ENCODE measurements at regions not wholly inside any gene's neighbourhood (a gene's known extent, or its start where the extent isn't known, plus 50 kb on each side); places are given as distances from the start of the nearest gene placed in this dataset.

DNA sequence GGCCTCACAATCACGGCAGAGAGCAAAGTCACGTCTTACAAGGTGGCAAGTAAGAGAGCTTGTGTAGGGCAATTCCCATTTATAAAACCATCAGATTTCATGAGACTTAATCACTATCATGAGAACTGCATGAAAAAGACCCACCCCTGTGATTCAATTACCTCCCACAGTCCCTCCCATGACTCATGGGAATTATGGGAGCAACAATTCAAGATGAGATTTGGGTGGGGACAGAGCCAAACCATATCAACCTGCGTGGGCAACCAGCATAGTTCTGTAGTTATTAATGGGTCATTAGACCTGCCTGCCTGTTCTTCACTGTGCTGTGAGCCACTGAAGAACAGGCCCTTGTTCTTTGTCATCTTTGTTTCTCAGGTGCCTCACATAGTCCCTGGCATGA lies 593.7 kb upstream of the BOD1L1 start:
- Histone ChIP-seq H3K4me1 (ENCODE audit: control insufficient read depth, insufficient read depth, low read length, poor library complexity, severe bottlenecking) (no peaks in the 10 kb centered on the region), H3K27ac (ENCODE audit: insufficient read depth, low read length, poor library complexity, severe bottlenecking) (no peak overlapping the region), H3K4me3 (ENCODE audit: insufficient read depth, low read depth, low read length, poor library complexity, severe bottlenecking) (no peak overlapping the region), H3K36me3 (ENCODE audit: control insufficient read depth, insufficient read depth, low read length) (no peaks in the 10 kb centered on the region), H3K27me3 (replicated peaks; ENCODE audit: control insufficient read depth, insufficient read depth, low read length, poor library complexity, severe bottlenecking) (no peaks in the 10 kb centered on the region), H3K9me3 (ENCODE audit: control insufficient read depth, low read length) (no peaks in the 10 kb centered on the region)
- no peak for DNase-seq

DNA sequence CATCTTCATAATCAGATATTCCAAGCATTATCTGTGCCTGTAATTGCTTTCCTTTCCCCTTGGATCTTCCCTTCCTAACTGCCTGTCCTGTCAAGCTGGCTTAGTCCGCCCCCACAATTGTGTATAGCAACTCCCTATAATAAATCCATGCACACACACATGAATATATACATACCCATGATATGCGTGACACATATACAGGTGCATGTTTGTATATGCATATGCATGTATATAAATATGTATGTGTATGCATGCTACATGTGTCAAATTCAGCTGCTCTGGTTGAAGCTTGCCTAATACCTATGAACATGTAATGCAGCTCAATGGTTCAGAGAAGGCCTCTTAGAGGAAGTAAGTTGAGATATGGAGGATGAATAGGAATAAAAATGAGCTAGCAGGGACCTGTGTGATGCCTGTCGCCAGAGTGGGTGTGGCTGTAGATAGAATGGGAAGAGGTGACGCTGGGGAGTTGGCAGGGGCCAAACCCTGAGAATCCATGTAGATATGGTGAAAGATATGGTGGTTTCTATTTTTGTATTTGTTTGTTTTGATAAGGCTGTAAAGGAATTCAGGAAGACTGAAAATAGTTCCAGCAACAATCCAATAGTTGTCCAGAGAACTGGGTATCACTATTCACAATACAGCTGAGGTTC lies 595.0 kb upstream of the BOD1L1 start:
- Histone ChIP-seq H3K4me1 (ENCODE audit: control insufficient read depth, insufficient read depth, low read length, poor library complexity, severe bottlenecking) (no peaks in the 10 kb centered on the region), H3K4me3 (ENCODE audit: insufficient read depth, low read depth, low read length, poor library complexity, severe bottlenecking) (no peak overlapping the region), H3K27ac (ENCODE audit: insufficient read depth, low read length, poor library complexity, severe bottlenecking) (no peak overlapping the region), H3K36me3 (ENCODE audit: control insufficient read depth, insufficient read depth, low read length) (no peaks in the 10 kb centered on the region), H3K27me3 (replicated peaks; ENCODE audit: control insufficient read depth, insufficient read depth, low read length, poor library complexity, severe bottlenecking) (no peaks in the 10 kb centered on the region), H3K9me3 (ENCODE audit: control insufficient read depth, low read length) (no peaks in the 10 kb centered on the region)
- no peak for DNase-seq

DNA sequence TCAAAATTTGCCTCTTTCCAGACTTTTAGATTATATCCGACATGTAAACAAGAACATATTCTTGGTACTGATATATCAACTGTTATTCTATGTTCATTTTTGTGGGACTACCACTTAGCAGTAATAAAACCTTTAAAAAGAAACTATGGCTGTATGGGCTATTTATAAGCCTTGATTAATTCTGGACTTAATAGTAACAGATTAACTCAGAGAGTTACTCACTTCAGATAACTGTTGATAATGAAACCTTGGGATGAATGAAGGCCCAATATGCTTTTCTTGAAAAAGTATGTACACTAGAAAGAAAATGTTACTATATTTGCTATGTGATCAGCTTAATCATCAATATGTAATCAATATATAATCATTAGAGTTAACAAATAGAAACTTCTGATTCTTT lies 595.9 kb upstream of the BOD1L1 start:
- no peak overlapping the region for H3K27ac ChIP-seq (ENCODE audit: insufficient read depth, low read length, poor library complexity, severe bottlenecking)
- no peaks in the 10 kb centered on the region for H3K36me3 ChIP-seq (ENCODE audit: control insufficient read depth, insufficient read depth, low read length)
- no peak for DNase-seq
- H3K4me3 ChIP-seq (ENCODE audit: insufficient read depth, low read depth, low read length, poor library complexity, severe bottlenecking) = no peak overlapping the region
- H3K4me1 ChIP-seq (ENCODE audit: control insufficient read depth, insufficient read depth, low read length, poor library complexity, severe bottlenecking) = no peaks in the 10 kb centered on the region
- no peaks in the 10 kb centered on the region for H3K9me3 ChIP-seq (ENCODE audit: control insufficient read depth, low read length)
- no peaks in the 10 kb centered on the region for H3K27me3 ChIP-seq (replicated peaks; ENCODE audit: control insufficient read depth, insufficient read depth, low read length, poor library complexity, severe bottlenecking)

DNA sequence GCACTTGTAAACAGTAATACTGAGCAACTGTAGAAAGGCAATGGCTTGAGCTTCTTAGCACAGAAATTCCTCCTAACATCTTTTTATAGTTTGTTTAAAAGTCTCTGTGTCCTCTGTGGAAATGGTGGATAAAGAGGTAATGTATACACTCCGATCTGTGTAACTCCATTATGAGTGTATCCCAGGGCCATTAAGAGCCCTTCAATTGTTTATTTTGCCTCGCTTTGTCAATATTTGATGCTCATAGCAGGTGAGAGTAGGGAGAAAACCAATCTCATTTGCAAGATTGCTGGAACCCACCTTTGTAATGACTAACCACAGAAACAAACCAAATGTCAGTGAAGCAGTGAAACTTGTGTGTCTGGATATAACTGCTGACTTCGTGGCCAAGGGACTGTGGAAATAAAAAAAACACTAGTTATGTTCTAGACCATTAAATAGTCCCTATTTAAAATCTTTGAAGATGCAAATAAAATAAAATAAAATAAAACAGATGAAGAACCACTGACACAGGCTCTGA lies 598.2 kb upstream of the BOD1L1 start:
- Histone ChIP-seq H3K4me1 (ENCODE audit: control insufficient read depth, insufficient read depth, low read length, poor library complexity, severe bottlenecking) (no peaks in the 10 kb centered on the region), H3K27ac (ENCODE audit: insufficient read depth, low read length, poor library complexity, severe bottlenecking) (no peak overlapping the region), H3K36me3 (ENCODE audit: control insufficient read depth, insufficient read depth, low read length) (no peaks in the 10 kb centered on the region), H3K4me3 (ENCODE audit: insufficient read depth, low read depth, low read length, poor library complexity, severe bottlenecking) (no peak overlapping the region), H3K27me3 (replicated peaks; ENCODE audit: control insufficient read depth, insufficient read depth, low read length, poor library complexity, severe bottlenecking) (no peaks in the 10 kb centered on the region), H3K9me3 (ENCODE audit: control insufficient read depth, low read length) (no peaks in the 10 kb centered on the region)
- no peak for DNase-seq

DNA sequence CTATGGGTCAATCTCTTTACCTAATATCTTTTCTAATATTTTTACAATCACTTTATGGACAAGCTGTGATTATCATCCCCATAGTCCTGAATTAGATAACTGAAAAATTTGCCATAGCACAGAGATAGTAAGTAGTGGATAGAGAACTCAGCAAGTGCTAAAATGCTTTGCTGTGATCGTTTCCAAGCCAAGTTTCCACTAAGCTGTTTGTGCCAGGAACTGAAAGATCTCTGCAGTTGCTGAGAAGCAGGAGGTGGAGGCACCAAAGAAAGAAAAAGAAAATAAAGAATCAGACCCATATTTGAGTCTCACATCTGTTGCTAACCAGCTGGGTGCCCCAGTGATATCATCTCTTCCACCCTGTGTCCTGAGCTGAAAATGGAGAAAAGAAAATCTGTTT lies 605.6 kb upstream of the BOD1L1 start:
- no peaks in the 10 kb centered on the region for H3K4me1 ChIP-seq (ENCODE audit: control insufficient read depth, insufficient read depth, low read length, poor library complexity, severe bottlenecking)
- no peak for DNase-seq
- H3K9me3 ChIP-seq (ENCODE audit: control insufficient read depth, low read length) = no peaks in the 10 kb centered on the region
- no peaks in the 10 kb centered on the region for H3K36me3 ChIP-seq (ENCODE audit: control insufficient read depth, insufficient read depth, low read length)
- H3K27ac ChIP-seq (ENCODE audit: insufficient read depth, low read length, poor library complexity, severe bottlenecking) = no peak overlapping the region
- H3K27me3 ChIP-seq (replicated peaks; ENCODE audit: control insufficient read depth, insufficient read depth, low read length, poor library complexity, severe bottlenecking) = no peaks in the 10 kb centered on the region
- no peak overlapping the region for H3K4me3 ChIP-seq (ENCODE audit: insufficient read depth, low read depth, low read length, poor library complexity, severe bottlenecking)

DNA sequence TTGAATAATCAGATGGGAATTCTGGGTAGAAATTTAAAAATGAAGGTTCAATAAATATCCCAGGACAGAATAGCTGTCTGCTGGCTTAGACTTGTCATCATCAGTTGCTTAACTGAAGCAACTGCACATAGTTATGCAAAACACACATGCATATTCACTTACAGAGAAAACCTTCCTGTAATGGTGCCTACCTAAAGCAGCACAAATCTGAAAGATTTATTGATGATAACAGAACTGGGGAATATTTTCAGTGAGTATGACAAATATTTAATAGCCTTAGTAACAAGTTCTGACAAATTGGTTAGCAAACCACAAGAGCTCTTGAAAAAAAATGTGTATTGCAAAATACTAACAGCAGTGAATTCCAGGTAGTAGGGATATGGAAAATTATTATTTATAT lies 606.8 kb upstream of the BOD1L1 start:
- Histone ChIP-seq H3K27ac (ENCODE audit: insufficient read depth, low read length, poor library complexity, severe bottlenecking) (no peak overlapping the region), H3K27me3 (replicated peaks; ENCODE audit: control insufficient read depth, insufficient read depth, low read length, poor library complexity, severe bottlenecking) (no peaks in the 10 kb centered on the region), H3K36me3 (ENCODE audit: control insufficient read depth, insufficient read depth, low read length) (no peaks in the 10 kb centered on the region), H3K4me1 (ENCODE audit: control insufficient read depth, insufficient read depth, low read length, poor library complexity, severe bottlenecking) (no peaks in the 10 kb centered on the region), H3K9me3 (ENCODE audit: control insufficient read depth, low read length) (no peaks in the 10 kb centered on the region), H3K4me3 (ENCODE audit: insufficient read depth, low read depth, low read length, poor library complexity, severe bottlenecking) (no peak overlapping the region)
- no peak for DNase-seq

DNA sequence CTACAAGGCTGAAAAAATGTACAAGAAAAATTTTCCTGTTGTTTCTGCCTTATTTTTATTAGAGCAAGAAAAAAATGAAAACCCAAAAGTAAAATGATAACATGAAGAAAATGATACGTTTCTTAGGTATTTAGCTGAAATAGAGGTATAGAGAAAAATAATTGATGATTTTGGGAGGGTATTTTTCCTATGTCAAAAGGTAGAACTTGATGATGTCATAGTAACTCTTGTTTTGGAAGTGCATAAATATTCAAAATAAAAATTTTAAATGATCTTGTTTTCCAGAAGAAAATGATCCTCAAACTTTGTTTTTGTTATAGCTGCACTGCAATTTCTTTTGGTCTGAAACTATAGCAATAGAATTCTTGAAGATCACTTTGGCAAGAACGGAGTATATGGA lies 608.8 kb upstream of the BOD1L1 start:
- Histone ChIP-seq H3K4me1 (ENCODE audit: control insufficient read depth, insufficient read depth, low read length, poor library complexity, severe bottlenecking) (no peaks in the 10 kb centered on the region), H3K36me3 (ENCODE audit: control insufficient read depth, insufficient read depth, low read length) (no peaks in the 10 kb centered on the region), H3K4me3 (ENCODE audit: insufficient read depth, low read depth, low read length, poor library complexity, severe bottlenecking) (no peak overlapping the region), H3K27me3 (replicated peaks; ENCODE audit: control insufficient read depth, insufficient read depth, low read length, poor library complexity, severe bottlenecking) (no peaks in the 10 kb centered on the region), H3K9me3 (ENCODE audit: control insufficient read depth, low read length) (no peaks in the 10 kb centered on the region), H3K27ac (ENCODE audit: insufficient read depth, low read length, poor library complexity, severe bottlenecking) (no peak overlapping the region)
- DNase-seq = no peak

DNA sequence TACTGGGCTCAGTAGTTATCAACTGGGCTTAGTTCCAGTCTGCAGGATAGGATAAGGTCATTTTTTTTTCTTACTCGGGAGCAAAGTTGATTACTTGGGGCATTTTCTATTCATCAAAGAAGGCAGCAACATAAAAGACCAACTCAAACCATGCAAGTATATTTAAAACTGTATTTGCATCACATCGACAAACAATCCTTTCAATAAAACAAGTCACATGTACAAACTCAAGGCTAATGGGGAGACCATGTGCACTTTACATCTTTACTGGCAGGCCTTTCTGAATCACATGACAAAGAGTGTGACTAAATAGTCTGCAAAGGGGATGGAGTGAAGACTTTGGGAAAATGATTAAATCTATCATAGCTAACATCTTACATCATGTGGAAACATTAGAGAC lies 610.4 kb upstream of the BOD1L1 start:
- DNase-seq = no peak
- Histone ChIP-seq H3K27me3 (replicated peaks; ENCODE audit: control insufficient read depth, insufficient read depth, low read length, poor library complexity, severe bottlenecking) (no peaks in the 10 kb centered on the region), H3K4me3 (ENCODE audit: insufficient read depth, low read depth, low read length, poor library complexity, severe bottlenecking) (no peak overlapping the region), H3K4me1 (ENCODE audit: control insufficient read depth, insufficient read depth, low read length, poor library complexity, severe bottlenecking) (no peaks in the 10 kb centered on the region), H3K9me3 (ENCODE audit: control insufficient read depth, low read length) (no peaks in the 10 kb centered on the region), H3K36me3 (ENCODE audit: control insufficient read depth, insufficient read depth, low read length) (no peaks in the 10 kb centered on the region), H3K27ac (ENCODE audit: insufficient read depth, low read length, poor library complexity, severe bottlenecking) (no peak overlapping the region)

DNA sequence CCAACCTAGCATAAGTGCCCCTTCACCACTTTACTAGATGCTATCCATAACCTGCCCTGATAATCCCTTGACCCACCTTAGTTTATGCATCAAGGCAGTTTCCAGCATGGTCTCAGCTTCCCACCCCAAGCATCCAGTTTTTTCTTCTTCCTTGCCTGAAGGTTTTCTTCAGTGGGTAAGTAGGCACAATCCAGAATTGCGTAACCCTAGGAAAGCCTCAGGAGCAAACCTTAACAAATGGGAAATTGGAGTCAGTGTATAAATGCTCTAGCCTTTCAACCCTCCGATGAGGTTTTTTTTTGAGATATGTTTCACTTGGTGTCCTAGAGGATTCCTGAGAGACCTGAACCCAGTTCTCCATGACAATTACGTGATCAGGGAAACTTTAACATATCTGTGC lies 614.0 kb upstream of the BOD1L1 start:
- Histone ChIP-seq H3K4me1 (ENCODE audit: control insufficient read depth, insufficient read depth, low read length, poor library complexity, severe bottlenecking) (no peaks in the 10 kb centered on the region), H3K4me3 (ENCODE audit: insufficient read depth, low read depth, low read length, poor library complexity, severe bottlenecking) (no peak overlapping the region), H3K27ac (ENCODE audit: insufficient read depth, low read length, poor library complexity, severe bottlenecking) (no peak overlapping the region), H3K9me3 (ENCODE audit: control insufficient read depth, low read length) (no peaks in the 10 kb centered on the region), H3K27me3 (replicated peaks; ENCODE audit: control insufficient read depth, insufficient read depth, low read length, poor library complexity, severe bottlenecking) (no peaks in the 10 kb centered on the region), H3K36me3 (ENCODE audit: control insufficient read depth, insufficient read depth, low read length) (no peaks in the 10 kb centered on the region)
- no peak for DNase-seq

DNA sequence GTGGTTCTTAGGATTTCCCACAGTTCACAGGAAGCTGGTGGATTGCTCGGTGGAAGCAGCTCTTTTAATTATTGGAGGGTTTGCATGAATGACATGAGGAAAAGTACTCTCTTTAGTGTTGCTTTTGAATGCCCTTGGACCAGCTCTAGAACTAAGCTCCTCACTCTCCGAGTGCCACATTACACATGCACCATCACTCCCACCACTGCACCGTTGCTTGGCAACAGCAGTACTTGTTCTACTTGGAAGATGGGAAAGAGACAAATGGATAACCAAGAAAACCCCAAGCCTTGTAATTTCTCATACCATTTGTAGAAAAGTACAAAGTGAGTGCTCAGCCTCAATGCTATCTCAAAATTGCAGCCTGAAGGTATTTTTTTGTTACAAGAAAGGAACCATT lies 620.2 kb upstream of the BOD1L1 start:
- Histone ChIP-seq H3K4me3 (ENCODE audit: insufficient read depth, low read depth, low read length, poor library complexity, severe bottlenecking) (no peak overlapping the region), H3K27ac (ENCODE audit: insufficient read depth, low read length, poor library complexity, severe bottlenecking) (no peak overlapping the region), H3K36me3 (ENCODE audit: control insufficient read depth, insufficient read depth, low read length) (no peaks in the 10 kb centered on the region), H3K9me3 (ENCODE audit: control insufficient read depth, low read length) (no peaks in the 10 kb centered on the region), H3K4me1 (ENCODE audit: control insufficient read depth, insufficient read depth, low read length, poor library complexity, severe bottlenecking) (no peaks in the 10 kb centered on the region), H3K27me3 (replicated peaks; ENCODE audit: control insufficient read depth, insufficient read depth, low read length, poor library complexity, severe bottlenecking) (no peaks in the 10 kb centered on the region)
- no peak for DNase-seq
